ENCODE measurements at regions not wholly inside any gene's neighbourhood (a gene's known extent, or its start where the extent isn't known, plus 50 kb on each side); places are given as distances from the start of the nearest gene placed in this dataset.
A peak's percentile ranks its signal among the peaks of the same experiment; 100 is the strongest.

GRCh38 chr12:98420461-98420860 lies 94.9 kb upstream of the TMPO start:
- in situ Hi-C loops (cut with MboI): loop anchor here (25.0 kb wide), 1 partner anchor 567 kb away; no protein-coding TSS in a partner anchor
- Histone ChIP-seq H3K9me1 (ENCODE audit: control insufficient read depth, insufficient read depth, low read length) (no peaks in the 10 kb centered on the region), H3K4me3 (no peak overlapping the region), H3K4me2 (ENCODE audit: insufficient read depth, low read length) (no peak overlapping the region), H3K36me3 (ENCODE audit: control insufficient read depth, insufficient read depth, low read length) (no peaks in the 10 kb centered on the region), H3K27ac (ENCODE audit: extremely low read depth, low read depth, low read length) (no peak overlapping the region), H3K27me3 (ENCODE audit: control insufficient read depth in 2 of 2, insufficient read depth in 2 of 2, low read length in 2 of 2) (peaks cover 3 to 42% of the 10 kb centered on the region in 2 experiments; a peak in 4 of 5 replicates), H2AFZ (ENCODE audit: low read depth, low read length) (no peak overlapping the region), H3K79me2 (ENCODE audit: control insufficient read depth, insufficient read depth, low read length) (no peaks in the 10 kb centered on the region), H3K9me3 (replicated peaks; ENCODE audit: control insufficient read depth, insufficient read depth, low read depth, low read length) (no peaks in the 10 kb centered on the region), H3K4me1 (replicated peaks in 1 of 2; ENCODE audit: control insufficient read depth in 2 of 2, insufficient read depth in 2 of 2, low read length in 2 of 2) (peaks cover 0 to 5% of the 10 kb centered on the region in 2 experiments; a peak in 4 of 5 replicates), H3K9ac (ENCODE audit: insufficient read depth in 1 of 2, low read depth in 2 of 2, low read length in 2 of 2) (peak overlapping the region in 1 of 2 experiments; percentile 57; a peak in 1 of 4 replicates), H4K20me1 (replicated peaks; ENCODE audit: control insufficient read depth, insufficient read depth, low read length) (no peaks in the 10 kb centered on the region)
- no peak for DNase-seq (ENCODE audit: extremely low read depth in 1 of 4, low spot score in 3 of 4)
- no peak for FAIRE-seq
- intact Hi-C loops (cut with micrococcal nuclease): no loop called here
- CTCF ChIA-PET (ENCODE audit: low intra/inter-chr PET ratio): interaction anchor here (0.7 kb wide), 1 partner anchor 593 kb away, joined by 4 read pairs; no protein-coding TSS in a partner anchor
- WGBS (ENCODE audit: insufficient coverage, low coverage, missing lambda C conversion rate): 3% methylated on average over 6 of the region's 6 CpGs
- TF ChIP-seq NFIC (IDR thresholded peaks at IDR 0.05) (0 out of 2 replicates have a peak, but pooled peaks have one; percentile 14), RHOXF2B (CRISPR knock-in tag; conservative IDR thresholded peaks at IDR 0.05) (no peak), STAG1 (CRISPR knock-in tag; IDR thresholded peaks at IDR 0.05; ENCODE audit: borderline replicate concordance) (no peak)
- no TSS peak for BruUV-seq (replicated peaks)
- POLR2A ChIA-PET: no interaction called here
- ATAC-seq: no peak

- in situ Hi-C loops (cut with MboI): loop anchor here (25.0 kb wide), 1 partner anchor 566 kb away; no protein-coding TSS in a partner anchor
- no peak for TF ChIP-seq NUFIP1 (IDR thresholded peaks at IDR 0.05; ENCODE audit: partially characterized antibody)
- TF ChIP-seq HDAC3 (IDR thresholded peaks at IDR 0.05; ENCODE audit: borderline replicate concordance, partially characterized antibody): no peak
- no peak for TF ChIP-seq ARNT (IDR thresholded peaks at IDR 0.05)
- TF ChIP-seq TCF3 (CRISPR knock-in tag; IDR thresholded peaks at IDR 0.05): no peak
- no peak for TF ChIP-seq NRF1 (conservative IDR thresholded peaks at IDR 0.05 in 1 of 2, IDR thresholded peaks at IDR 0.05 in 1 of 2)
- TF ChIP-seq IRF1 (CRISPR knock-in tag; IDR thresholded peaks at IDR 0.05; ENCODE audit: borderline replicate concordance): no peak
- no peak for TF ChIP-seq ZNF239 (CRISPR knock-in tag; IDR thresholded peaks at IDR 0.05)
- no peak for TF ChIP-seq TOE1 (IDR thresholded peaks at IDR 0.05; ENCODE audit: borderline replicate concordance)
- no peak for TF ChIP-seq TOE1 (CRISPR knock-in tag; IDR thresholded peaks at IDR 0.05; ENCODE audit: borderline replicate concordance, low read depth)
- TF ChIP-seq ZNF408 (CRISPR knock-in tag; IDR thresholded peaks at IDR 0.05; ENCODE audit: low read depth): no peak
- TF ChIP-seq ARID3A (IDR thresholded peaks at IDR 0.05; ENCODE audit: borderline replicate concordance, low read depth, low read length): no peak
Observed at GRCh38 chr12:98421316-98421715, 94.1 kb upstream of the TMPO start.

More at GRCh38 chr12:98421316-98421715, 94.1 kb upstream of the TMPO start:
- 15% methylated on average over 8 of the region's 8 CpGs for WGBS (ENCODE audit: insufficient coverage, low coverage, missing lambda C conversion rate)
- H3K36me3 ChIP-seq (ENCODE audit: control insufficient read depth, insufficient read depth, low read length): no peaks in the 10 kb centered on the region
- intact Hi-C loops (cut with micrococcal nuclease): no loop called here
- ChIA-PET POLR2A (no interaction called here), CTCF (ENCODE audit: low intra/inter-chr PET ratio) (no interaction called here)
- no peaks in the 10 kb centered on the region for H3K9me3 ChIP-seq (replicated peaks; ENCODE audit: control insufficient read depth, insufficient read depth, low read depth, low read length)
- H3K27ac ChIP-seq (ENCODE audit: extremely low read depth, low read depth, low read length): no peak overlapping the region
- H3K4me3 ChIP-seq: no peak overlapping the region
- no peak overlapping the region for H3K9ac ChIP-seq (ENCODE audit: insufficient read depth in 1 of 2, low read depth in 2 of 2, low read length in 2 of 2)
- H3K79me2 ChIP-seq (ENCODE audit: control insufficient read depth, insufficient read depth, low read length): no peaks in the 10 kb centered on the region
- no TSS peak for BruUV-seq (replicated peaks)
- no peak overlapping the region for H2AFZ ChIP-seq (ENCODE audit: low read depth, low read length)
- H3K4me2 ChIP-seq (ENCODE audit: insufficient read depth, low read length): no peak overlapping the region
- FAIRE-seq: no peak
- no peaks in the 10 kb centered on the region for H3K9me1 ChIP-seq (ENCODE audit: control insufficient read depth, insufficient read depth, low read length)
- DNase-seq (ENCODE audit: extremely low read depth in 1 of 4, low spot score in 3 of 4): no peak
- no peak for ATAC-seq
- H3K27me3 ChIP-seq (ENCODE audit: control insufficient read depth in 2 of 2, insufficient read depth in 2 of 2, low read length in 2 of 2): peaks cover 3 to 42% of the 10 kb centered on the region in 2 experiments; a peak in 4 of 5 replicates
- H3K4me1 ChIP-seq (replicated peaks in 1 of 2; ENCODE audit: control insufficient read depth in 2 of 2, insufficient read depth in 2 of 2, low read length in 2 of 2): peaks cover 3 to 12% of the 10 kb centered on the region in 2 experiments; a peak in 4 of 5 replicates
- no peaks in the 10 kb centered on the region for H4K20me1 ChIP-seq (replicated peaks; ENCODE audit: control insufficient read depth, insufficient read depth, low read length)

Measured in K562 (cell line).